GM12874 (cell line): ENCODE measurements at regions not wholly inside any gene's neighbourhood (a gene's known extent, or its start where the extent isn't known, plus 50 kb on each side); places are given as distances from the start of the nearest gene placed in this dataset.

ENCODE experiments used
- CTCF ChIP-seq: IDR thresholded peaks from 2 replicates; pipeline ENCODE4 v1.5.1; 2011; ENCODE audit warnings: low read depth, mild to moderate bottlenecking, control low read depth, low read length, moderate library complexity; ENCODE audit not compliant: insufficient read depth

- no peak for TF ChIP-seq CTCF
These were observed 808.9 kb upstream of the SEL1L start for GRCh38 chr14:82342596-82342995.

GRCh38 chr14:82345184-82345583, 811.5 kb upstream of the SEL1L start:
- no peak for TF ChIP-seq CTCF

GRCh38 chr14:82354126-82354525, 820.5 kb upstream of the SEL1L start:
- no peak for TF ChIP-seq CTCF

GRCh38 chr14:82359201-82359600, 825.5 kb upstream of the SEL1L start:
- no peak for TF ChIP-seq CTCF

- no peak for TF ChIP-seq CTCF
These were observed 828.8 kb upstream of the SEL1L start for GRCh38 chr14:82362452-82362851.

- TF ChIP-seq CTCF = no peak
These were observed 831.8 kb upstream of the SEL1L start for GRCh38 chr14:82365471-82365870.

GRCh38 chr14:82366803-82367202, 833.1 kb upstream of the SEL1L start:
- TF ChIP-seq CTCF = no peak

GRCh38 chr14:82379291-82379690, 845.6 kb upstream of the SEL1L start:
- TF ChIP-seq CTCF = no peak
